HFFc6 (cell line): ENCODE measurements at regions not wholly inside any gene's neighbourhood (a gene's known extent, or its start where the extent isn't known, plus 50 kb on each side); places are given as distances from the start of the nearest gene placed in this dataset.
A peak's percentile ranks its signal among the peaks of the same experiment; 100 is the strongest.

Experiments
- DNase-seq: peaks from one replicate; pipeline ENCODE4 v3.0.0-alpha.2; 2018
- H3K27ac Mint-ChIP-seq: 2 replicates; pipeline ENCODE4 v1.8.0; 2020; ENCODE audit warnings: mild to moderate bottlenecking, mixed read lengths
- H3K27me3 Mint-ChIP-seq: 2 replicates; pipeline ENCODE4 v1.8.0; 2021; ENCODE audit warnings: mild to moderate bottlenecking, moderate library complexity, mixed read lengths; ENCODE audit not compliant: insufficient read depth
- H3K36me3 Mint-ChIP-seq: 2 replicates; pipeline ENCODE4 v1.8.0; 2021; ENCODE audit warnings: low read depth, mixed read lengths
- H3K4me1 Mint-ChIP-seq: 2 replicates; pipeline ENCODE4 v1.8.0; 2020; ENCODE audit warnings: low read depth, mixed read lengths
- H3K4me3 Mint-ChIP-seq: 2 replicates; pipeline ENCODE4 v1.8.0; 2020; ENCODE audit warnings: mild to moderate bottlenecking, moderate library complexity, mixed read lengths
- H3K9me3 Mint-ChIP-seq: 2 replicates; pipeline ENCODE4 v1.8.0; 2020; ENCODE audit warnings: mild to moderate bottlenecking, mixed read lengths
- TF ChIP-seq, protein P1 (sequence below): fragments of 200-600 bp; sonication (generic); IDR thresholded peaks from 2 replicates; pipeline ENCODE4 v1.5.0; 2021; ENCODE audit warnings: antibody characterized with exemption, mild to moderate bottlenecking

DNA sequence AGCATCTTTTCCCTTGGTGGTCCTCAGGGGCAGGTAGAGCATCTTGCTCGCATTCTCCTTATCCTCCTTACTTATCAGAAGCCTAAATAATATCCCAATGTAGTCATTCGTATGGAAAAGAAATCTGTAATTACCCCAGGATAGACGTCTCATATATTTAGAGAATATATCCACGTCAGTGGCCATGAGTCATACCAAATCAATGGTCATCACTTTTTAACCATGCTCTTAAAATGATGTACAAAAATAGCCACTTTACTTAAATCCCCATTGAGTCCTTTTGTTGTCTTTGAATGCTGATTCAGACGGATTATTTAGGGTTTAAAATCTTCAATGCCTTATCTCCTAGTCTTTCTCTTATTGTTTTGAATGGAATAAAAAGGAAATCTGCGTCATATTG, 231.7 kb upstream of the STXBP5 start:
- Mint-ChIP-seq H3K9me3 (no peaks in the 10 kb centered on the region), H3K27ac (peak overlapping the region; percentile 20; the same call in 1 of the 2 replicates), H3K36me3 (no peaks in the 10 kb centered on the region), H3K4me1 (peaks cover 47% of the 10 kb centered on the region), H3K4me3 (no peak overlapping the region), H3K27me3 (no peaks in the 10 kb centered on the region; the same call in 1 of the 2 replicates)
- peak; percentile 39 for DNase-seq
- TF ChIP-seq, protein P1, sequence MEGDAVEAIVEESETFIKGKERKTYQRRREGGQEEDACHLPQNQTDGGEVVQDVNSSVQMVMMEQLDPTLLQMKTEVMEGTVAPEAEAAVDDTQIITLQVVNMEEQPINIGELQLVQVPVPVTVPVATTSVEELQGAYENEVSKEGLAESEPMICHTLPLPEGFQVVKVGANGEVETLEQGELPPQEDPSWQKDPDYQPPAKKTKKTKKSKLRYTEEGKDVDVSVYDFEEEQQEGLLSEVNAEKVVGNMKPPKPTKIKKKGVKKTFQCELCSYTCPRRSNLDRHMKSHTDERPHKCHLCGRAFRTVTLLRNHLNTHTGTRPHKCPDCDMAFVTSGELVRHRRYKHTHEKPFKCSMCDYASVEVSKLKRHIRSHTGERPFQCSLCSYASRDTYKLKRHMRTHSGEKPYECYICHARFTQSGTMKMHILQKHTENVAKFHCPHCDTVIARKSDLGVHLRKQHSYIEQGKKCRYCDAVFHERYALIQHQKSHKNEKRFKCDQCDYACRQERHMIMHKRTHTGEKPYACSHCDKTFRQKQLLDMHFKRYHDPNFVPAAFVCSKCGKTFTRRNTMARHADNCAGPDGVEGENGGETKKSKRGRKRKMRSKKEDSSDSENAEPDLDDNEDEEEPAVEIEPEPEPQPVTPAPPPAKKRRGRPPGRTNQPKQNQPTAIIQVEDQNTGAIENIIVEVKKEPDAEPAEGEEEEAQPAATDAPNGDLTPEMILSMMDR: no peak

GRCh38 chr6:146974351-146974750, 229.9 kb upstream of the STXBP5 start:
- Mint-ChIP-seq H3K27me3 (no peaks in the 10 kb centered on the region; the same call in 1 of the 2 replicates), H3K36me3 (no peaks in the 10 kb centered on the region), H3K4me3 (no peak overlapping the region), H3K27ac (no peak overlapping the region), H3K9me3 (no peaks in the 10 kb centered on the region), H3K4me1 (peaks cover 34% of the 10 kb centered on the region)
- no peak for DNase-seq
- TF ChIP-seq, protein P1: no peak

GRCh38 chr6:146975093-146975492, 229.1 kb upstream of the STXBP5 start:
- Mint-ChIP-seq H3K27ac (no peak overlapping the region), H3K27me3 (no peaks in the 10 kb centered on the region; the same call in 1 of the 2 replicates), H3K4me1 (peaks cover 26% of the 10 kb centered on the region), H3K4me3 (no peak overlapping the region), H3K36me3 (no peaks in the 10 kb centered on the region), H3K9me3 (no peaks in the 10 kb centered on the region)
- no peak for DNase-seq
- TF ChIP-seq, protein P1: no peak

DNA sequence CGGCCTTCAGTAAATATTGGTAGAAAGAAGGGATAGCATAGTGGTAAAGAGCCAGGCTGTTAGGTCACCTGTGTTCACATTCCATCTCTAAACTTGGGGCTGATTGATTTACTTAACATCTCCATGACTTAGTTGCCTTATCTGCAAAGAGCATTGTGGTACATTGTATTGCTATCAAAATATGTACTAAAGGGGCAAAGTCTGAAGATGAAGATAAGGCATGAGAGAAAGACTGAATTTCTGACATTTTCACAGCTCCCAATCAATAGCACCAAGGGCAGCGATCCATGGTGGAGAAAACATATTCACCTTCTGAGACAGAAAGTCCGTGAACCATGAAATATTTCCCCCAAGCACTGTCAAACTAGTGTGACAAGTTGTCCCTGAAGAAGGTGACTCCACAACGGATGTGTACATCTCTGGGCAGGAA, 223.3 kb upstream of the STXBP5 start:
- no peaks in the 10 kb centered on the region; the same call in 1 of the 2 replicates for H3K27me3 Mint-ChIP-seq
- H3K36me3 Mint-ChIP-seq: no peaks in the 10 kb centered on the region
- no peak overlapping the region for H3K4me3 Mint-ChIP-seq
- no peak for DNase-seq
- H3K9me3 Mint-ChIP-seq: no peaks in the 10 kb centered on the region
- H3K27ac Mint-ChIP-seq: no peak overlapping the region
- TF ChIP-seq, protein P1: no peak
- H3K4me1 Mint-ChIP-seq: peaks cover 19% of the 10 kb centered on the region

DNA sequence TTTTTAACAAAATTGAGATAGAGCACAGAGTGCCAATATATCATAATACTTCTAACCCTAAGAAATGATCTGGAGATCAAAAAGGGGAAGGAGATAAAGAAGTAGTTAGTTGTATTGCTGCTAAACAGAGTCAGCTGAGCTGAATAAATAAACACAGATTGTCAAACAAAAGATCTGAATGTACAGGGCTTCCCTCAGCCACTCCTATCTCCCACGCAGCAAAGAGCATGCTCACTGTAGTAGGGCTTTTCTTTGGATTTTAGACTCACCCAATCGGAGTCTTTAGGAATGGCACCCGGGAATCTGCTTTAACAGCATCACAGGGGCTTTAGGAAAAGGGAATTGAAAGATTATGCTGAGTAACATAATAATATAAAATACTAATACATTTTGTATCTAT, 222.2 kb upstream of the STXBP5 start:
- Mint-ChIP-seq H3K36me3 (no peaks in the 10 kb centered on the region), H3K27ac (no peak overlapping the region), H3K27me3 (no peaks in the 10 kb centered on the region), H3K4me3 (no peak overlapping the region), H3K9me3 (no peaks in the 10 kb centered on the region), H3K4me1 (peaks cover 19% of the 10 kb centered on the region)
- DNase-seq: no peak
- TF ChIP-seq, protein P1: no peak
